NCI-H128 (cell line): ENCODE measurements at regions not wholly inside any gene's neighbourhood (a gene's known extent, or its start where the extent isn't known, plus 50 kb on each side); places are given as distances from the start of the nearest gene placed in this dataset.
"Not testable (repeated sequence)": the region's sequence is repeated elsewhere in the genome, so short reads cannot be mapped to it uniquely, and the experiment has no call there.

Experiments
- DNase-seq: peaks from one replicate; lab custom pipeline; 2025; ENCODE audit not compliant: unreplicated experiment; lab: John Stamatoyannopoulos, UW

DNA sequence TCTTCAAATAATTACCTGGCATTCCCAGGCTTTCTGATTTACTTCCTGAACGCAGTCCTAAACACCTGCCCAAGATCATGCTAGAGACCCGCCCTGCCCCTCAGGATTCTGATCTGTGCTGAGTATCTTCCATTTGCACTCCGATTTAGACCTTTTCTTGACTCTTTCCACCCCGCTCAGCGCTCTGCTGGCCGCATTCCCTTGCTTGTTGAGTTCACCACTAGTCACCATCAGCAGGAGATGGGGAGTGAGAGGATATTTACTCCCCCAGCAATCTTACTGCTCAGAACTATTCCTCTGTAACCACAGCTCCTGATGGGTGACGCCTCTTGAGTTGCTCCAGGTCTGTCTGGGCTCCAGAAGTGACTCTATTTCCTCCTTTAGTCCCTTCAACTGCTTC is 419.4 kb upstream of the MIR17HG start:
- DNase-seq = no peak

DNA sequence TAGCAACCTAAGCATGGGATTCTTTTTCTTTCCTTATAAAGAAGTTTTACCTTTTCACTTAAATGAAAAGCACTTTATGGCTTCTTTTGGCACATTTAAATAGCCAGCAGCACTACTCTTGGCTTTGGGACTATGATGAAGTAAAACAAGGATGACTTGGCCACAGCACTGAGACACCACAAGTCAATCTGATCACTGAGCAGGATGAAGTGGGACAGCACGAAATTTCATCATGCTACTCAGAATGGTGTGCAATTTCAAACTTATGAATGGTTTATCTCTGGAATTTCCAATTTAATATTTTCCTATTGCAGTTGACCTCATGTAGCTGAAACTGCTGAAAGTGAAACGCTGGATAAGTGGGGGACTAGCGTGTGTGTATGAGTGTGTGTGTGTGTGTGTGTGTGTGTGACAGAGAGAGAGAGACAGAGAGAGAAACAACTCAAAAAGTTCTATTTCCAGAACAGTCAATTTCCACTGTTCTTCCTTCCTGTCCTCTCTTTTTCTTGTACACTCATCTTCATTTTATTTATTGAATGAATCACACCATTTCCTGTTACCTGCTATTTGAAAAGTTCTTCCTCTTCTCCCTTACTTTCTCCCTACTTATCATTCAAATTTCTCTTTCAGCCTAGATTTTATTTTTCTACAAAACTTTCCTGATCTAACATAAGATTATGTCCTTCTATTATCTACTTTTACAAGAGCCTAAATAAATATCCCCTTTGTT is 414.2 kb upstream of the MIR17HG start:
- DNase-seq = no peak

DNA sequence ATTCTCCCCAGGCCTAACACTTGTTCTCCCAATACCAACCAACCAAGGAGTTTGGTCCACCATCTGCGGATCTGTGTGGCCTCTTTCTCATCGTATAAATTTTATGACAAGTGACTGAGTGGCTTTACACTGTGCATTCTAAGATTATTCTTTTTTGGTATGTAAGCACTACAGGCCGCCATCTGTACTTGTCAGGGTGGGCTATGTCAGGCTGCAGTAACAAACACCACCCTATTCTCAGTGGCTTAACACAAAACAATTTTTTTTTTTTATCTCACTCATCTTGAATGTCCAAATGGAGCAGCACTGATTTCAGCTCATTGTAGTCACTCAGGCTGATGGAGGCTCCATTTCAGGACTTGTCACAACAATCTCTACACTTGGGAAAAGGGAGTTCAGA is 412.7 kb upstream of the MIR17HG start:
- DNase-seq = no peak

DNA sequence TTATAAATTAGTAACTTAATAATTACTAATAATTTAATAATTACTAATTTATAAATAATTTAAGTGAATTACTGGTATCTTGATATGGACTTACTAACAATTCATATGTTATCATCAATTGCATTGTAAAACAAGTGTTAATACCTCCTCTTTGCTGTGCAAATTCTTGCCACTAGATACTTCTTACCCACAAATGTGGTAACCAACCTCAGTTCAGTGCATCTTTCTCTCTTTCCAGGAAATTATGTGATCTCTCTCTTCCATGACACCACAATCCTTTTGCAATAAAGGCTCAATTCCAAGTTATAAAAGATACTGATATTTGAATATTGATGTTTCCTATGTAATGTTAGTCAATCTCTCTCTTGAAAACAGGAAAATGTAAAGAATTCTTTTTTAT is 408.6 kb upstream of the MIR17HG start:
- DNase-seq = no peak

DNA sequence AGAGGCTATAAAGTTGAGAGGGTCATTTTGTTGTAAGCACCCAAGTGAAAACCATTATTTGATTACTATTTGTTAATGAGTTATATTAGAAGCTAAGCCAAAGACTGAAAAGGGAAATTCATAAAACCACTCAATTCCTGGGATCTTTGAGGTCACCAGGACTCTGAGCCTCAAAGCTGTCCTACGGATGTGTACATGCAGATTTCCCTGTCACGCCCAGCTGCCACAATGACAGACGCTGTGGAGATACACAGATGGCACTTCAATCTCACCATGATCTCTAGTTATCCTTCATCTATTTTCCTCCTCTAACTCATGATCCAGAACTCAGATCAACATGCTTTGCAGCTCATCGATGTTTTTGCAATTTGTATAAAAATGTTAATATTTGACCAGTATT is 403.5 kb upstream of the MIR17HG start:
- DNase-seq = no peak

DNA sequence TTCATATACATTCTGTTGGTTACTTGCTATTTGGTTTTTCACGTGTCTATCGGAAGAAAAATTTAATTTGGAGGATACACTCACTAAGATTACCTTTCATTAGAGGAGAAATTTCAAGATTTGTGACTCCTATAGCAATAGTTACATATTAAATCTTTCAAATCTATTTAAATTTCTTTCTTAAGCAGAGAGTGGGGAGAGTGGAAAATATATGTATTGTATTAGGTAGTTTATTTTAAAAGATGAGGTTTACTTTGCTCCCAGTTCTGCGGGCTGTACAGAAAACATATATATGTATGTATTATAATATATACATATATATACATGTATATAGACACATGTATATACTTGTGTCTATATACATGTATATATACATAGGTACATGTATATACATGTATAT is 402.3 kb upstream of the MIR17HG start:
- not testable (repeated sequence) for DNase-seq

DNA sequence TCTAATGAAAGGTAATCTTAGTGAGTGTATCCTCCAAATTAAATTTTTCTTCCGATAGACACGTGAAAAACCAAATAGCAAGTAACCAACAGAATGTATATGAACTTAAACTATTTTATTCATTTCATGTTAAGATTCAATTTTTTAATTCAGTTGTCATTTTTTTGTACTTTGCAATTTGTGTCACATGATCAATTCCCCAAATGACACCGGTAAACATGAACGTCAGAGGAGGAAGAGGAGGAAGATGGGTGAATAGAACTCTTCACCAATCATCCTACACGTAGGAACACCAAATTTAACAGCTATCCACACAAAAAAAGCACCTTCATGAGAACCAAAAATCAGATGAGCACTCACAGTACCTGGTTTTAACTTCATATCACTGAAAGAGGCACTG is 401.4 kb upstream of the MIR17HG start:
- not testable (repeated sequence) for DNase-seq

DNA sequence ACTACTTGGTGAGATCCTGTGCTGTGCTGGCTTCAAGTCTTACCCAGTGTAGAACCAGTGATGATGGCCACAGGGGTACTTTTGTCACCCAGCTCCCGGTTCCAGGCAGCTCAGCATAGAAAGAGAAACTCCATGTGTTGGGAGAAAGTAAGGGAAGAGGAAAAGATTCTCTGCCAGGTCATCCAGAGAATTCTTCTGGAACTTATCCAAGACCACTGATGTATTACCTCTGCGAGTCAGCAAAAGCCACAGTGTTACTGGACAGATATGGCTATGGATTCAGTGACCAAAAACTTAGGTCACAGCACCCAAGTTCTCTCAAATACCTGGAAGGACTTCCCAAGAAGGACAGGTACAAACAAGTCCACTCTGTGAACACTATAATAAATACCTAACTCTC is 399.5 kb upstream of the MIR17HG start:
- DNase-seq = no peak

DNA sequence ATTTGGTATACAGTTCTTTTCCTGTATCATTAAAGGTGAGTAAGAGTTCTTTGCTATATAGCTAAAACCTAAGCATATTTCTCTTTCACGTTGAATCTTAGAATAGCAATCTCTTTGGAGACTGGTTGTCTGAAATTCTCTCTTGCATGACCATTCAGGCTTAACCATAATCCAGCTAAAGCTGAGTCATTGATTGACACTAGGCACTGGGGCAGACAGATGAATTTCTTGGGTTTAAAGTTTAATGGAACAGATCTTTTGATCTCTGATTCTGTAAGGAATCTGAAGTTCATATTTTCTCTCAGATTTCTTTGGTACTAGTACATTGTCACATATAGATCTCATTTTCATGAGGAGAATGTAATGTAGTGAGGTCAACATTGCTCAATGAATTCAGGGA is 397.3 kb upstream of the MIR17HG start:
- no peak for DNase-seq

DNA sequence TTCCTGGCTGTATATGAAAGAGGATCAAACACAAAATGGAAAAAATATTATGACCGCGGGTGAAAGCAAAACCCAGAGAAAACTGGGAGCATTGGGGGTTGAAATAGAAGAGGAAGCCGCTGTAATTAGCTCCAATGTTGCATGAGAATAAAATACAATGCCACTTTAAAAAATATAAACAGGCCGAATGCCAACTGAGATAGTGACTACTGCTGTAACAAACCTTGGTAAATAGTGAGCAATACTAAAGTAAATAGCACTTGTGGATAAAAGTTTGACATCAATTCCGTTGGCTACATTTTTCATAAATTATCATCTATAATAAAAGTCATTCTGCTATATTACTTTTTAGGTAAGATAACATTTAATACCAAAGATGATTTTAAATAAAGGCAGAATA is 395.8 kb upstream of the MIR17HG start:
- no peak for DNase-seq

DNA sequence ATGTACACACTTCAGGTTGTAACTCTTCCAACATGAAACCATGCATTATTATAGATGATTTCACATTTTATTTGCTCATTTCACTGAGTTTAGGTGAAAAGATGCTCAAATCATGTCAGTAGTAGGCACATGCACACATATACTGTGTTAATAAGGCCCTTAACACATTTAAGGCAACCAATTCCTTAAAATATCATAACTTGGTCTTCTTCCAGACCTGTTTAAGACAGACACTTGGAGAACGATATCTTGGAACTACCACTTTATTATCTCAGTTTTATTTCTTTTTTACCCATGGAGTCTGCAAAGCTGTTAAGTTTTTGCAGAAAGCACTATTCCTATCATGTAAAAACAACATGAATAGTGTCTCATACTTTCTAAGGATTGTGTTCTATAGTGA is 395.2 kb upstream of the MIR17HG start:
- DNase-seq = no peak

DNA sequence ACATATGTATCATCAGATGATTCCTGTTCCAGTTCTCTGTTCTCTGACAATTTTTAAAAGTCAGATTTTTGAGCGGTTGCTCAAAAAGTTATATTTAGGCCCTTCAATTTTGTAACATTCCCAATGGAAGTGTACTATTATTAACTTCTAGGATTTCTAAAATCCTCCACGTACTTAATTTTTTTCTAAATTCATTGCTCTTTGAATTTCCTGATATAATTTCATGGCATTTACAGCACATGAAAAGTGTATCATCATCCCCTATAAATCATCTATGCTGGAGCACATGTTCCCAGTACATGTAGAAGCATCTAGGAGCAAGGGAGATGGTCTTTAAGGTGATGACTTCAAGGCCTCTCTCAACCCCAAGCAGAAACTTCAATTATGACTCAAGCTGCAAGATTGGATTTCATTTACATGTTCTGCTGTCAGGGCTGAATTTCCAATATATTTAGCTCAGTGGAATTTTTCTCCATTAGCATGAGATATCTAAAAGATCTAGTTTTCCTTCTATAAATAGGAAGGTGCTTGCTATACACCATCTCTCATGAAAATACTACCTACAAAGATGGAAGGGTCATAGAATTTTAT is 392.8 kb upstream of the MIR17HG start:
- DNase-seq = no peak

DNA sequence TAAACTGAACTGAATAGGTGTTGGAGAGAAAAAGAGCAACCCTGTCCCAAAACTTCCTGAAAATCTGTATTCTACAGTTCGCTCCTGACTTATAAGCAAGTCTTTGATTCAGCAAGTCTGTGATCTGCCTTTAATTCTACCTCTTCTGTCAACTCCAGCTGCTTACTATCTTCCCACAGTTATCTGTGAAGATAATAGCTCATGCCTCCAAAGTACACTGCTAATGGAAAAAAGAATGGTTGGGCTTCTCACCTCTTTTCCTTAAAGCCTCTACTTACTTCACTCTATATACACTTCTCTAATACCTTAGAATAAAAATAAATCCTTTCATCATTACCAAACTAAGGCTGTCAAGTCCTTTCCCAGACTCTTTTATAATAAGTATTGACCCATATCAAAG is 391.5 kb upstream of the MIR17HG start:
- DNase-seq = no peak

DNA sequence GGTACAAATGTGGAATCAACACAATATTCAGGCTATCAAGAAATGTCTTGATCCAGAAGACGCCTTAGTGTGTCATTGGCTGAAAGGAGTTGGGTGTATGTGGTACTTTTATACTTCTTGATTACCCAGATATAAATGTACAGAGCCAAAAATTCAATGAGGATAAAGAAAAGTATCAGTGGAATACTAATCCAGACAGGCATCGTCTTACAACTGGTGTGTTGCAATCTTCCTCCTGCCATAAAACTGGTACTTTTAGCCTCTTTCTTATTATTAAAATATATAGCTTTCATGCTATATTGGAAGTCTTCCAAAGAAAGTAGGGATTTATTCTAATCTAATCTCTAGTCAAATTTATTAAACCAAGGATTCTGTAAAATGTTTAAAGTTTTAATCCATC is 388.6 kb upstream of the MIR17HG start:
- no peak for DNase-seq

DNA sequence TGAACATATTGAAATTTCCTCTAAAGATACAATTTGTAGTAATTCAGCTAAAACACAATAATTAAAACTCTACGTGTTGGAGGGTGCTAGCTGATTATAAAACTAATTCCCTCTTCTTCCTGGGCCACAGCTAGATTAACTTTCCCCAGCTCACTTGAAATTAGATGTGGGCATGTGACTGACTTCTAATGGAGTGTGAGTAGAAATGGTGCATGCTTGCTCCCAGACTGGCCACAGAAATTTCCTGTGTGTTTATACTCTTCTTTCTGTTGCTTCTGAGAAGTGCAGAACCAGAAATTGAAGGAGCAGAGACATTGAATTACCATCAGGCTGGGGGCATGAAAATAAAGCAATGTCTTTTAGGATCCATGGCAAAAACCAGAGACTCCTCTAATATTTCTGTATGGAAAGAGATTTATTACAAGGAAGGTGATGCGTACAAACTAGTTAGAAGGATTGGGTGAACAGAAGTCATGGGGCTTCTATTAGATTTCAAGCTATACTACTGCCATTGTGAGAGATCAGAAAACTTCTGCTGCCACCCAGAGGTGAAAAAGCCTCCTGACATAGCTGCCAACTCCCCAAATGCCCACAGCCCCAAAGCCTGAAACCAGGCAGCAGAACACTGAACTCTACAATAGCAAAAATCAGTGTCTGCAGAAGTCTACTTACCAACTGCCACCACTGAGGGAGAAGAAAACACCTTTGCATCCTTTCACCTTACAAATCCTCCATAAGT is 379.2 kb upstream of the MIR17HG start:
- peak; percentile 9 for DNase-seq

DNA sequence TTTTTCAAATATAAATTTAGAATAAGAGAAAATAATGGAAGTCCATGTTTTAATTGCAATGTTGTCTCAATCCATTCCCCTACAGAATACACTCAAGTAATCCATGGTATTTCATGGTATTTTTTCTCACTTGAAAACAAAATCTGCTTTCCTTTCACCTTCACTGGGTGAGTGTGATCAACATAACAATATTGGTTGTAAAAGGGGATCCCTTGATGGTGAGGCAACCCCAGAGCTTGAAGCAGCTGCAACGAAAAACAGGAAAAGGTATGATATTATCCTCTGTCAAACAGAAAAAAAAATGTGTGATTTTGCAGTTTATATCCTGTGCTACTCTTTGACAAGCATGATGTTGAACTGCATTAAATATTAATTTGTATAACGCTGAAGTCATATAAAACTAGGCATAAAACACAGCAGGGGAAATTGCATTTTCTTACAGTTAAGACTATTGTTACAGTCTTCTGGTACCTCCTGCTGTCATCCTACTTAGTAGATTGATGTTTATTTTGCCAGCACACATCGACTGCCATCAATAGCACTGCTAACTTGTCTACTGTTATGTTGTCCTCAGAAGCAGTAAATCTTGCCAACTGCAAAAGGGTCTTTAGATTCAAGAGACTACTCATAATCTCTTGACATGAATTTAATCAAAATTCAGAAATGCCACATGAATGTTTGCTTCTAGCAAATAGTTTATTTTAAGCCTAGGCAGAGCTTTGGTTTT is 373.1 kb upstream of the MIR17HG start:
- no peak for DNase-seq

DNA sequence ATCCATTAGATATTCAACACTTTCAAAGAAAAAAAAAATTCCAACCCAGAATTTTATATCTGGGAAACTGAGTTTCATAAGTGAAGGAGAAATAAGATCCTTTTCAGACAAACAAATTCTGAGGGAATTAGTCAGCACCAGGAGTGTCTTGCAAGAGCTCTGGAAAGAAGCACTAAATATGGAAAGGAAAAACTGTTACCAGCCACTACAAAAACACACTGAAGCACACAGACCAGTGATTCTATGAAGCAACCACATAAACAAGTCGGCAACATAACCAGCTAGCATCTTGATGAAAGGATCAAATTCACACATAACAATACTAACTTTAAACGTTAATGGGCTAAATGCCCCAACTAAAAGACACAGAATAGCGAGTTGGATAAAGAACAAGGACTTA is 368.4 kb upstream of the MIR17HG start:
- DNase-seq = no peak

DNA sequence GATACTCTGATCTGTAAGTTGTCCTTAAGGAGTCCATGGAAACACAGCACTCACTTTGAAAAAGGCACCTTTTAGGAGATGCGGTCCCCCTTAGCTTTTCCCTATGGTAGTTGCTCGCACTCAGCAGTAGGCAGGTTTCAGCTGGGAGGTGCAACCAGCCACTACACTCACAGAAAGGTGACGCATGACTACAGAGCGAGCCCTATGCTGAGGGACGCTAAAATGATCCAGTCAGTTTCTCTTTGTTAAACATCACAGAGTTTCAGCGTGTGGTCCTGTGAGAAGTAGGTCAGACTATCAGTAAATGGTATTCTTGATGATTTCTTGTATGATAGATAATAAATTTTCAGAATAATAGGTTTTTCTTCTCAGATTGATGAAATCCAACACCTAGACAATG is 362.7 kb upstream of the MIR17HG start:
- DNase-seq = no peak

DNA sequence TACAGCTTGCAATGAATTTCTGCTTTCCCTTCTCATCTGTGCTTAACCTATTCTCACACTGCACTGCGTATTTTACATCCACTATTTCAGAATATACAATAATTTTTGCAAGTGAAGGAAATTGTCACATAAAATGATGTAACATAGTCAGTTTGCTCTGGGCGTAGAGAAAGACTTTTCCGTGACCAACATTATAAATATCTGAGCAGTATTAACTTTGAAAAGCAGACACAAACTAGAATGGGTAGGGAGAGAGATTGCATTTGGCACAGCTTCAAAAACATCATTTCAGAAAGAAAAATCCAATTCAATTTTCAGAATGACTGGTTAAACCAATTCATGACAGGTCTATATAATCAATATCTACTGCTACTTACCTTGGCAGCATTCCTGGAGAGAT is 352.5 kb upstream of the MIR17HG start:
- DNase-seq = no peak

DNA sequence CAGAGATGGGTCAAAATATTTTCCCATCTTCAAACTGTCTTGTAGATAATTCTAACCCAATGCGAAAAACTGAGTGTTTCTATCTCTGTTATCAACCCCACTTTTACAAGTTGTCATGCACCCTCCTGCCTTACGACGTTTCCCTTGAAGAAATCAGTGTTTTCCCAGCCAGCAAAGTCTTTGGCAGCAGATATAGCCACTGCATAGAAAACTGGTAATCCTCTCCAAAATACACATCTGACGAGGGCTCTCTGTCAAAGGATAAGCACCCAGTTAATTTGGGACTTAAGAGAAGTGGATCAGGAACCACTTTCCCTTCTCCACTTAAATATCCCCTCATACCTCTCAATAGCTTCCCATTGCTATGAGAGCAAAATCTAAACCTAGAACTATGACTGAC is 351.9 kb upstream of the MIR17HG start:
- DNase-seq = no peak

DNA sequence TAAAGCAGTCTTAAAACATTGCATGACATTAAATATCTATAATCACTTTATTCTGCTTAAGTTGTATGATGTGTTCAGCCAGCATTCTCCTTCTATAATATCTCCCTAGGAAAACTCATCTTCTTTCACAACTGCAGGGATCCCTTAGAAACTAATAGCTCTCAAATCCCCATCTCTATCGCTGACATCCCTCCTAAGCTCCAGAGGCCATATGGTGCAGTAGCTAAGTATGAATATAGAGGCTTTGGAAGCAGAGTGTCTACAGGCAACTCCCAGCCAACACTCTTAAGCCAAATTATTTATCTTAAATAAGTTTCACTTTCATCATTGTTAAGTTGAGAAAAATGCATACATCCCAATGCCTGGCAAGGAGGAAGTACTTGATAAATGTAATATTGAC is 349.5 kb upstream of the MIR17HG start:
- no peak for DNase-seq

DNA sequence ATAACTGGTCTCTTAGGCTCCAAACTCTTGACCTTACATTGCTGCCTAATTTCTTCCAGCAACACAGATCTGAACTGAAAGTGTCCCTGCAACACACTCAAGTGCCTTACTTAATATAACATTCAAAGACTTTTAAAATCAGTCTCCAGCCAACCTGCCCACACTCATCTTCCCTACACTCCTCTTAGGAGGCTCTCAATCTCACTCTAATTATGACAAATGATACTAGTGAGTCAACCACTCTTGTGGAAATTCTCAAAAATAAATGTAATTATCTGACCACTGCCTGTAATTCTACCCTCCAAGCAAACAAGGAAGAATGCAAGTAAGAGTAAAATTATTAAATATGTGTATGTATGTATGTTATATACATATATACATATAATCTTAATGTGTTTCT is 348.1 kb upstream of the MIR17HG start:
- DNase-seq = no peak
